GM13976 (cell line): ENCODE measurements at regions not wholly inside any gene's neighbourhood (a gene's known extent, or its start where the extent isn't known, plus 50 kb on each side); places are given as distances from the start of the nearest gene placed in this dataset.
A peak's percentile ranks its signal among the peaks of the same experiment; 100 is the strongest.

Experiments used
- DNase-seq: peaks from one replicate; pipeline ENCODE4 v3.0.0; 2012; ENCODE audit warnings: low spot score
- CTCF ChIP-seq: IDR thresholded peaks from 2 replicates; pipeline ENCODE4 v1.5.1; 2012; ENCODE audit warnings: borderline replicate concordance, mild to moderate bottlenecking; ENCODE audit not compliant: insufficient read depth; ENCODE audit errors: extremely low read depth, missing control alignments, control extremely low read depth
- in situ Hi-C: fragments of 300-500 bp; cut with MboI; formaldehyde crosslinking; loops from one replicate; pipeline ENCODE4 v1.12.0; 2022; ENCODE audit warnings: low sequenced_read_pairs, mixed read lengths, inconsistent platforms; ENCODE audit not compliant: unreplicated experiment

DNA sequence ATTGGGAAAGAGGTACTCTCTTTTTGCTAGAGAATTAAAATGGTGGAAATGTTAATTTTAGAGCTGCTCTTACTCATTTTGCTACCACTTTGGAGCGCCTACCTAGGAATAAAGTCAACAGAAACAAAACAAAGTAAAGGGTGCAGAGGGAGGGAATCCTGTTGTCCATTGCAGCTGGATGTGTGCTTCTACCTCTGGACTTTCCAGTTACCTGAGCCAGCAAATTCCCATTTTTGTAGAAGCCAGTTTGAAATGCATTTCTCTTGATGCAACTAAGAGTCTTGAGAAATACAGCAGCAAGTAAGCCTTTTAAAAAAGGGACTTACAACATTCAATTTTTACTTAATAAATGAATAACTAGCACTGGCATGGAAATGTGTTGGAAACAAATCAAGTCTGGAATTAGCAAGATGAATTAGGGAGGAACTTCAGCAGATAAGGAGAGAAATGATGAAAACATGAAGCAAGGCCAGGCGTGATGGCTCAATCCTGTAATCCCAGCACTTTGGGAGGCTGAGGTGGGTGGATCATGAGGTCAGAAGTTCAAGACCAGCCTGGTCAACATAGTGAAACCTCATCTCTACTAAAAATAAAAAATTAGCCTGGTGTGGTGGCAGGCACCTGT lies 113.5 kb upstream of the CTTNBP2 start:
- DNase-seq = no peak
- no peak for TF ChIP-seq CTCF
- in situ Hi-C loops = no loop called here

GRCh38 chr7:117990834-117991233 lies 117.6 kb upstream of the CTTNBP2 start:
- no peak for DNase-seq
- in situ Hi-C loops = no loop called here
- TF ChIP-seq CTCF = no peak

DNA sequence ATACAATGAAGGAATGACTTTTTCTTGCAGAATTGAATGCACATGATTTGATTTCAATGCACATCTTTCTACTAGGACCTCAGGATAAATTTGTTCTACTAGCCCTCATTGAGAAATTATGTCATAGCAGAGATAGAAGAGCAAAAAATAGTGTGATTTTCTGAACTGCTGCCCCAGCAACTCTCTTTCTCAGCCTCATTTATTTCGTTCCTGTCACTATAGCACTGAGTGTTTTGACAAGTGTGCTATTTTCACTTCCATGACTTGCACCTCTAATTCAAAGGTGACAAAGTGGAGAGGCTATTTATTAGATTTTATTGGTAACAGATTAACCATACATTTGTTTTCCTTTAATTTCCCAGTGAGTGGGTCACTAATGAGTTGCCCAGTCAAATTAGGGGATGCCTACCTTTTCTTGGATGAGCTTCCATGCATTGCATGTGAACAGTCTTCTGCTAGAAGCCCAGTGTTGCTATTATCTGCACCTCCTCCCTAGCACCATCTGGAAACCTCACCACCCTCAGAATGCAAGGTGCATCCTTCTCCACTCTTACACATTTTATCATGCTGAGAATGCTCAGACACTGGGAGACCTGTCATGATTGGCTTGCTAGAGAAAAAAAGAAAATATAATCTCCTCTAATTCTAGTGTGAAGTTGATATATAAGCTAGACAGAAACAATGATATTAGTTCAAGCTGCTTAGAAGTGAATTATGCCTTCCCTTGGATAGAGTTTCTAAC lies 119.6 kb upstream of the CTTNBP2 start:
- in situ Hi-C loops = no loop called here
- TF ChIP-seq CTCF = no peak
- DNase-seq = no peak

DNA sequence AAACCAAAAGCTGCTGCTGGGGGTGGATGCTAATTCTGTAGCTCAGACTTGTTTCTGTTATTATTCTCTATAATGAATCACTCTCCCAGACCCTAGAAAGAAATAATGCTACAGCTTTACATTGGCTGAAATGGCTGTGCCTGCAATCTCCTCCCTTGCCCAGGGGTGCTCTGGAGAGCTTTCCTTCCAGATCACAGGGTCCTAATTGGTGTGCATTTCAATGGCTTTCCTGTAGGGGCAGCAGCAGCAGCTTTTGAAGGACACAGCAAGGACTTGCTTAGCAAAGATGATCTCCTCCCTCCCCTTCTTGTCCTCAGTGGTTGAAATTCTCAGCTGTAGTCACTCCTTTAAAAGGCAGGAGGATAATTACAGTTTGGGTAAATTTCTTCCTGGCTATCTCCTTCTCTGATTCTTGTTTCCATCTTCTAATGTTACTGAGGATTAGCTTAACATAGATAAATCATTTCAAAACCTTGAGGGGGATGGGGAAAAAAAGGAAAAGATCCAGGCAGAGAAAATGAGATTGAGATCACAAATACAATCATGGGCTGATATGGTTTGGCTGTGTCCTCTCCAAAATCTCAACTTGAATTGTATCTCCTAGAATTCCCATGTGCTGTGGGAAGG lies 120.2 kb upstream of the CTTNBP2 start:
- DNase-seq = peak; percentile 30
- TF ChIP-seq CTCF = peak; percentile 14
- in situ Hi-C loops = no loop called here

- DNase-seq = no peak
- no peak for TF ChIP-seq CTCF
- in situ Hi-C loops = no loop called here
Observed at GRCh38 chr7:117995850-117996650, 122.8 kb upstream of the CTTNBP2 start.

DNA sequence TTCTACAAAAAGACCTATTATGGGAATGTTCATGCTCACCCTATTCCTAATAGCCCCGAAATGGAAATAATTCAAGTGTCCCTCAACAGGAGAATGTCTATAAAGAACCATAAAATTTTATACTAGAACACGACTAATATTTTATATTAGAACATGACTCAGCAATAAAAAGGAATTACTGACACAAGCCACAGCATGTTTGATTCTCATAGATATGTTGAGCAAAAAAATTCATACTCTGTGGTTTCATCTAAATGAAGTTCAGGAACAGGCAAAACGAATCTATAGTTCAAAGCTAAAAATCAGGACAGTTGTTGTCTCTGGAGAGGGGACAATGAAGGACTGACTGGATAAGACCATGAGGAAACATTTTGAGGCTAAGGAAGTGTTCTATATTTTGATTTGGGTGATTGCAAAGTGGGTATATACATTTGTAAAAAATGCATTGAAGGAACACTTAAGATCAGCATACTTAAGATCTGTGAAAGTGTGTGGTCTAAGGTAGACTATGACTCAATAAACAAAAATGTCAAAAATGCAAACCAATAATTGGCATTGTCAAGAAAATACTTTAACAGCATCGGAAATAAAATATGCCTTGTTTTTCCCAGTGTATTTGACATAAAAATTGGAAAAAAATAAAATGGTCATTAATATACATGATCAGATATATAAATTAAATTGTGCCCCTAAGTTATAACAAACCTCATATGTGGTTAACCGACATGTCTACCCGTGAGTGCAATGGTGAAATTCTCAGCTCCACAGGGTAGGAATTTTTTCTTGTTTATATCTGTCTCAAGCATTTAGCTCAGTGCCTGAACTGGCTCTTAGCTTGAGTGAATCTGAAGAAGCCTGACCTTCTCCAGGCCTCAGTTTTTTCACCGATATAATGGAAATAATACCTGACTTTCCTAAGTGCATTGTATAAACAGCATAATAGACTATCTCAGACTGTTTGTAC lies 124.9 kb upstream of the CTTNBP2 start:
- no peak for TF ChIP-seq CTCF
- in situ Hi-C loops = no loop called here
- DNase-seq = no peak
